ENCODE measurements at regions not wholly inside any gene's neighbourhood (a gene's known extent, or its start where the extent isn't known, plus 50 kb on each side); places are given as distances from the start of the nearest gene placed in this dataset.

- TF ChIP-seq, protein P1, sequence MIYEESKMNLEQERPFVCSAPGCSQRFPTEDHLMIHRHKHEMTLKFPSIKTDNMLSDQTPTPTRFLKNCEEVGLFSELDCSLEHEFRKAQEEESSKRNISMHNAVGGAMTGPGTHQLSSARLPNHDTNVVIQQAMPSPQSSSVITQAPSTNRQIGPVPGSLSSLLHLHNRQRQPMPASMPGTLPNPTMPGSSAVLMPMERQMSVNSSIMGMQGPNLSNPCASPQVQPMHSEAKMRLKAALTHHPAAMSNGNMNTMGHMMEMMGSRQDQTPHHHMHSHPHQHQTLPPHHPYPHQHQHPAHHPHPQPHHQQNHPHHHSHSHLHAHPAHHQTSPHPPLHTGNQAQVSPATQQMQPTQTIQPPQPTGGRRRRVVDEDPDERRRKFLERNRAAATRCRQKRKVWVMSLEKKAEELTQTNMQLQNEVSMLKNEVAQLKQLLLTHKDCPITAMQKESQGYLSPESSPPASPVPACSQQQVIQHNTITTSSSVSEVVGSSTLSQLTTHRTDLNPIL (CRISPR knock-in tag; IDR thresholded peaks at IDR 0.05; ENCODE audit: low read depth): no peak
- TF ChIP-seq SNAI2 (CRISPR knock-in tag; IDR thresholded peaks at IDR 0.05): no peak
- no peak for TF ChIP-seq ZNF70 (CRISPR knock-in tag; IDR thresholded peaks at IDR 0.05)
- TF ChIP-seq, protein P2, sequence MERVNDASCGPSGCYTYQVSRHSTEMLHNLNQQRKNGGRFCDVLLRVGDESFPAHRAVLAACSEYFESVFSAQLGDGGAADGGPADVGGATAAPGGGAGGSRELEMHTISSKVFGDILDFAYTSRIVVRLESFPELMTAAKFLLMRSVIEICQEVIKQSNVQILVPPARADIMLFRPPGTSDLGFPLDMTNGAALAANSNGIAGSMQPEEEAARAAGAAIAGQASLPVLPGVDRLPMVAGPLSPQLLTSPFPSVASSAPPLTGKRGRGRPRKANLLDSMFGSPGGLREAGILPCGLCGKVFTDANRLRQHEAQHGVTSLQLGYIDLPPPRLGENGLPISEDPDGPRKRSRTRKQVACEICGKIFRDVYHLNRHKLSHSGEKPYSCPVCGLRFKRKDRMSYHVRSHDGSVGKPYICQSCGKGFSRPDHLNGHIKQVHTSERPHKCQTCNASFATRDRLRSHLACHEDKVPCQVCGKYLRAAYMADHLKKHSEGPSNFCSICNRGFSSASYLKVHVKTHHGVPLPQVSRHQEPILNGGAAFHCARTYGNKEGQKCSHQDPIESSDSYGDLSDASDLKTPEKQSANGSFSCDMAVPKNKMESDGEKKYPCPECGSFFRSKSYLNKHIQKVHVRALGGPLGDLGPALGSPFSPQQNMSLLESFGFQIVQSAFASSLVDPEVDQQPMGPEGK (CRISPR knock-in tag; IDR thresholded peaks at IDR 0.05; ENCODE audit: borderline replicate concordance): no peak
- no peak for TF ChIP-seq ISL1 (CRISPR knock-in tag; IDR thresholded peaks at IDR 0.05)
- TF ChIP-seq ZNF565 (CRISPR knock-in tag; conservative IDR thresholded peaks at IDR 0.05; ENCODE audit: low read depth): no peak
These were observed 97.1 kb upstream of the TOP1 start (continued) for GRCh38 chr20:40931410-40932044.

DNA sequence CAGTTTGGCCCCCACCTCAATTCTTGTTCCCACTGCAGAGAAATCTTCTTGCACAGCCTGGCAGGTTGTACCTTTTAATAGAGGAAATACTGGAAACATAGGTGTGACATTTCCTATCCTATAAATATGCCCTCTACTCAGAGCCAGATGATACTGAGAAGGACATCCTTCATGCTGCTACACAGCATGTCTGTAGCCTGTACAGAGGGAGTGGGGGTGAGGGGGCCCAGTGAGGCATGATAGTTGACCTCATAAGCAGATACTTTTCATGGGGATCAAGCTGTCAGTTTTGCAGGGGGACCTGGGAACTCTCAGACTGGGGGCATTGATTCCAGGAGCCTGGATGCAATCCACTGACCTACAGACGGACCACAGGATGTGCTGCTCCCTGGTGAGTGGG lies 96.2 kb upstream of the TOP1 start:
- no peak for TF ChIP-seq ZNF8 (CRISPR knock-in tag; IDR thresholded peaks at IDR 0.05)
- TF ChIP-seq ZNF565 (CRISPR knock-in tag; conservative IDR thresholded peaks at IDR 0.05; ENCODE audit: low read depth): no peak
- no peak for TF ChIP-seq BACH2 (CRISPR knock-in tag; IDR thresholded peaks at IDR 0.05; ENCODE audit: borderline replicate concordance)
- no peak for TF ChIP-seq TSHZ2 (CRISPR knock-in tag; IDR thresholded peaks at IDR 0.05)
- TF ChIP-seq RARB (CRISPR knock-in tag; IDR thresholded peaks at IDR 0.05): no peak
- no peak for TF ChIP-seq CSRNP3 (CRISPR knock-in tag; IDR thresholded peaks at IDR 0.05)
- no peak for TF ChIP-seq GLIS3 (CRISPR knock-in tag; IDR thresholded peaks at IDR 0.05)
- no peak for TF ChIP-seq OSR1 (CRISPR knock-in tag; IDR thresholded peaks at IDR 0.05)
- TF ChIP-seq ESRRG (CRISPR knock-in tag; IDR thresholded peaks at IDR 0.05): no peak
- TF ChIP-seq ZFP3 (CRISPR knock-in tag; IDR thresholded peaks at IDR 0.05): no peak
- no peak for TF ChIP-seq ISL1 (CRISPR knock-in tag; IDR thresholded peaks at IDR 0.05)
- TF ChIP-seq PPARA (CRISPR knock-in tag; IDR thresholded peaks at IDR 0.05; ENCODE audit: borderline replicate concordance): no peak
- TF ChIP-seq, protein P1 (CRISPR knock-in tag; IDR thresholded peaks at IDR 0.05; ENCODE audit: low read depth): no peak
- TF ChIP-seq TOX (CRISPR knock-in tag; IDR thresholded peaks at IDR 0.05; ENCODE audit: borderline replicate concordance): no peak
- TF ChIP-seq ZFP30 (CRISPR knock-in tag; IDR thresholded peaks at IDR 0.05): no peak
- TF ChIP-seq, protein P2 (CRISPR knock-in tag; IDR thresholded peaks at IDR 0.05; ENCODE audit: borderline replicate concordance): no peak
- TF ChIP-seq SNAI2 (CRISPR knock-in tag; IDR thresholded peaks at IDR 0.05): no peak
- no peak for TF ChIP-seq POU6F1 (CRISPR knock-in tag; IDR thresholded peaks at IDR 0.05; ENCODE audit: borderline replicate concordance, low read depth)
- no peak for TF ChIP-seq ZNF70 (CRISPR knock-in tag; IDR thresholded peaks at IDR 0.05)
- ATAC-seq: no peak
